Astrocyte (in vitro differentiated cells and primary cell): ENCODE measurements at regions not wholly inside any gene's neighbourhood (a gene's known extent, or its start where the extent isn't known, plus 50 kb on each side); places are given as distances from the start of the nearest gene placed in this dataset.

Experiments
- DNase-seq: peaks from one replicate; pipeline ENCODE4 v3.0.0-alpha.2; 2010; ENCODE audit warnings: low read depth
- FAIRE-seq: peaks from 2 replicates; lab custom pipeline; 2011; peaks lifted over from hg19 to GRCh38; lab: Jason Lieb, UNC
- H2AFZ ChIP-seq: 2 replicates; pipeline ENCODE4 v1.6.0; 2012; ENCODE audit warnings: low read depth, low read length, inconsistent platforms
- H3K27ac ChIP-seq: 2 replicates; pipeline ENCODE4 v1.5.1; 2011; ENCODE audit warnings: low read depth, low read length, inconsistent platforms
- H3K27me3 ChIP-seq: 2 replicates; pipeline ENCODE4 v1.6.0; 2011; ENCODE audit warnings: low read length, inconsistent platforms; ENCODE audit not compliant: insufficient read depth
- H3K36me3 ChIP-seq: 2 replicates; pipeline ENCODE4 v1.5.1; 2011; ENCODE audit warnings: low read length, inconsistent platforms; ENCODE audit not compliant: insufficient read depth
- H3K4me1 ChIP-seq: 2 replicates; pipeline ENCODE4 v1.5.1; 2011; ENCODE audit warnings: low read length, inconsistent platforms; ENCODE audit not compliant: insufficient read depth
- H3K4me2 ChIP-seq: 2 replicates; pipeline ENCODE4 v1.6.0; 2012; ENCODE audit warnings: low read length, inconsistent platforms
- H3K4me3 ChIP-seq: 2 replicates; pipeline ENCODE4 v1.5.1; 2011; ENCODE audit warnings: low read depth, mild to moderate bottlenecking, low read length, inconsistent platforms; ENCODE audit not compliant: insufficient read depth
- H3K79me2 ChIP-seq: 2 replicates; pipeline ENCODE4 v1.6.0; 2012; ENCODE audit warnings: mild to moderate bottlenecking, low read length, inconsistent platforms; ENCODE audit not compliant: insufficient read depth
- H3K9ac ChIP-seq: 2 replicates; pipeline ENCODE4 v1.6.0; 2012; ENCODE audit warnings: mild to moderate bottlenecking, low read length, inconsistent platforms
- H3K9me3 ChIP-seq: 2 replicates; pipeline ENCODE4 v1.5.1; 2012; ENCODE audit warnings: low read depth, mild to moderate bottlenecking, low read length, inconsistent platforms; ENCODE audit not compliant: insufficient read depth
- H4K20me1 ChIP-seq: 2 replicates; pipeline ENCODE4 v1.6.0; 2012; ENCODE audit warnings: low read length, inconsistent platforms; ENCODE audit not compliant: insufficient read depth
- H3K27ac Mint-ChIP-seq: one replicate; pipeline ENCODE4 v1.8.0; 2021; ENCODE audit warnings: mild to moderate bottlenecking, mixed read lengths; ENCODE audit not compliant: unreplicated experiment
- H3K27me3 Mint-ChIP-seq: one replicate; pipeline ENCODE4 v1.8.0; 2021; ENCODE audit warnings: low read depth, mixed read lengths; ENCODE audit not compliant: unreplicated experiment
- H3K36me3 Mint-ChIP-seq: one replicate; pipeline ENCODE4 v1.8.0; 2021; ENCODE audit warnings: low read depth, mixed read lengths; ENCODE audit not compliant: unreplicated experiment
- H3K4me1 Mint-ChIP-seq: one replicate; pipeline ENCODE4 v1.8.0; 2021; ENCODE audit warnings: low read depth, mixed read lengths; ENCODE audit not compliant: unreplicated experiment
- H3K4me3 Mint-ChIP-seq: one replicate; pipeline ENCODE4 v1.8.0; 2021; ENCODE audit warnings: mild to moderate bottlenecking, moderate library complexity, mixed read lengths; ENCODE audit not compliant: unreplicated experiment
- H3K9me3 Mint-ChIP-seq: one replicate; pipeline ENCODE4 v1.8.0; 2021; ENCODE audit warnings: mild to moderate bottlenecking, mixed read lengths; ENCODE audit not compliant: unreplicated experiment
- EZH2 ChIP-seq: IDR thresholded peaks from 2 replicates; pipeline ENCODE4 v1.6.1; 2012; ENCODE audit warnings: mild to moderate bottlenecking, low read length, inconsistent platforms; ENCODE audit not compliant: insufficient read depth
- TF ChIP-seq, protein P1 (sequence below): IDR thresholded peaks from 2 replicates; pipeline ENCODE4 v1.5.1; 2011; ENCODE audit warnings: low read depth, mild to moderate bottlenecking, inconsistent platforms, low read length, moderate library complexity; ENCODE audit not compliant: insufficient read depth

DNA sequence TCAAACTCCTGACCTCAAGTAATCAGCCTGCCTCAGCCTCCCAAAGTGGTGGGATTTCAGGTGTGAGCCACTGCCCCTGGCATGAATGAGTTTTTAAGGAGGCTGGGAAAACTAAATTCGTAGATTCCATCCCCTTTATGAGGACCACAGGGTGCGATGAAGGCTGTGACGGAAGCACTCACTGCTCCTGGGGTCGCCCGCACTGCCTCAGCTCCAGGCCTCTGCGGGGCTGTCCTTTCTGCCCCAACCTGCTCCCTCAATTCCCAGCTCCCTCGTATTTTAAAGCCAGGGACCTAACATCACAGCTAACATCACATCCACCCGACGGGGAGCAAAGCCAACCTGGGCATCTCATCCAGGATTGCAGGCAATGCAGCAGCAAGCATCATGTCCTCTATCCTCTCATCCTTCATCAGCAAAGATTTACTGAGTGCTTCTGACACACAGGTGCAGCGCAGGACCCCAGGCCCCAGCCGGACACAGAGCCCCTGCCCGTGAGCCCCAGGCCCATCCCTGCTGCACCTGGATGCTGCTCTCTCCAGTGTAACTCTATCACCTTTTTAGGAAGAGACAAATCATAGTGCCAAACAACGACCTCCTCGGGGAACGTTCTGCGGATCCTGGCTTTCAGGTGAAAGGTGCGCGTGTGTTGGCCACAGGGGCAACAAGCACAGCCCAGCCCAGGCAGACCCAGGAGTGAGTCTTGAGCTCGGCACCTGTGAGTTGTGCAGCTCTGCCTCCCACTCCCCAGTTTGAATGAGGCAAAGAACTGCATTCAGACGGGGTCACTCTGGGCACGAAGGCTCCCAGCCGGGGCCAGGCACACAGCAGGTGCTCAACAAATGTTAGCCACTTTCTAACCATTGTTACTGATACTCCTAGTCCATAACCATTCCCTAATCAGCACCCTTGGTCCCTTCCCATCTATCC lies 134.3 kb downstream of the CRYBB2 start:
- Histone ChIP-seq H3K4me2 (no peak overlapping the region), H3K4me1 (no peaks in the 10 kb centered on the region), H3K9me3 (no peaks in the 10 kb centered on the region), H3K4me3 (no peak overlapping the region), H4K20me1 (no peaks in the 10 kb centered on the region), H3K9ac (no peak overlapping the region), H3K27ac (no peak overlapping the region), H2AFZ (no peak overlapping the region), H3K79me2 (no peaks in the 10 kb centered on the region), H3K36me3 (peaks cover 4% of the 10 kb centered on the region), H3K27me3 (no peaks in the 10 kb centered on the region)
- FAIRE-seq (no peak), DNase-seq (no peak)
- TF ChIP-seq, protein P1, sequence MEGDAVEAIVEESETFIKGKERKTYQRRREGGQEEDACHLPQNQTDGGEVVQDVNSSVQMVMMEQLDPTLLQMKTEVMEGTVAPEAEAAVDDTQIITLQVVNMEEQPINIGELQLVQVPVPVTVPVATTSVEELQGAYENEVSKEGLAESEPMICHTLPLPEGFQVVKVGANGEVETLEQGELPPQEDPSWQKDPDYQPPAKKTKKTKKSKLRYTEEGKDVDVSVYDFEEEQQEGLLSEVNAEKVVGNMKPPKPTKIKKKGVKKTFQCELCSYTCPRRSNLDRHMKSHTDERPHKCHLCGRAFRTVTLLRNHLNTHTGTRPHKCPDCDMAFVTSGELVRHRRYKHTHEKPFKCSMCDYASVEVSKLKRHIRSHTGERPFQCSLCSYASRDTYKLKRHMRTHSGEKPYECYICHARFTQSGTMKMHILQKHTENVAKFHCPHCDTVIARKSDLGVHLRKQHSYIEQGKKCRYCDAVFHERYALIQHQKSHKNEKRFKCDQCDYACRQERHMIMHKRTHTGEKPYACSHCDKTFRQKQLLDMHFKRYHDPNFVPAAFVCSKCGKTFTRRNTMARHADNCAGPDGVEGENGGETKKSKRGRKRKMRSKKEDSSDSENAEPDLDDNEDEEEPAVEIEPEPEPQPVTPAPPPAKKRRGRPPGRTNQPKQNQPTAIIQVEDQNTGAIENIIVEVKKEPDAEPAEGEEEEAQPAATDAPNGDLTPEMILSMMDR: no peak
- no peak overlapping the region for H3K27ac Mint-ChIP-seq
- no peak overlapping the region for H3K4me3 Mint-ChIP-seq
- no peaks in the 10 kb centered on the region for H3K27me3 Mint-ChIP-seq
- peaks cover 2% of the 10 kb centered on the region for H3K9me3 Mint-ChIP-seq
- no peaks in the 10 kb centered on the region for H3K4me1 Mint-ChIP-seq
- H3K36me3 Mint-ChIP-seq: peaks cover 38% of the 10 kb centered on the region

DNA sequence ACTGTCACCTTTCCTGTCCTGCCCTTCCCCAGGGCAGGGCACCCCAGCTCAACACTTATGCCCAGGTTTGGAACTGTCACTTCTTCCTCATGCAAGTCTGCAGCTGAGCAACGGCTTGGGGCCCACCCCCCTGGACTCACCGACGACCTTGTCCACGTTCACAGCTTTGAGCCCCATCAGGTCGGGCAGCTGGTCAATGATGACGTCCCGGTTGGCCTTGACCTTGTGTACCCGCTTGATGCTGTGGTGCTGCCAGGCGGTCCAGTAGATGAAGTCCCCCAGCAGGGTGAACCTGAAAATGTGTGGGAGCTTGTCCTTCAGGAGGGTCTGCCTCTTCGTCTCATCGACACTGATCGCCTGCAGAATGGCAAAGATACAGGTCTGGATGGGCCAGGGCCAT lies 135.0 kb downstream of the CRYBB2 start:
- Histone ChIP-seq H3K36me3 (peaks cover 4% of the 10 kb centered on the region), H3K27me3 (no peaks in the 10 kb centered on the region), H3K4me3 (no peak overlapping the region), H4K20me1 (no peaks in the 10 kb centered on the region), H3K9me3 (no peaks in the 10 kb centered on the region), H3K9ac (no peak overlapping the region), H3K4me1 (no peaks in the 10 kb centered on the region), H3K79me2 (no peaks in the 10 kb centered on the region), H3K27ac (no peak overlapping the region), H2AFZ (no peak overlapping the region), H3K4me2 (no peak overlapping the region)
- Mint-ChIP-seq H3K4me3 (no peak overlapping the region), H3K27ac (no peak overlapping the region), H3K27me3 (no peaks in the 10 kb centered on the region), H3K36me3 (peaks cover 40% of the 10 kb centered on the region), H3K9me3 (peaks cover 2% of the 10 kb centered on the region), H3K4me1 (no peaks in the 10 kb centered on the region)
- no peak for TF ChIP-seq EZH2
- TF ChIP-seq, protein P1: no peak
- FAIRE-seq (no peak), DNase-seq (no peak)

DNA sequence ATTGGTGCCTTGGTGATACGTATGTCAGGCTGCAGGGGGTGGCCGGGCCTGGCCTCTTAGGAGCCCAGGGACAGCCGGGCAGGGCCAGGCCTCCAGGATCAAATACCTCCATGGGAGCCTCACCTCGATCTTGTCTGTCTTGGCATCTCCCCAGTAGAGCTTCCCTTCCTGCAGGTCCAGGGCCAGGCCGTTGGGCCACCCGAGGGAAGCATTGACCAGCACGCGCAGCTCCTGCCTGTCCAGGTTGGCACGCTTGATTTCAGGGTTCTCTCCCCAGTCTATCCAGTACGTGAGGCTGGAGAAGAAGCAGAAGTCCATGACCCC lies 137.7 kb downstream of the CRYBB2 start:
- H3K4me2 ChIP-seq: no peak overlapping the region
- no peak for FAIRE-seq
- no peak for DNase-seq
- no peaks in the 10 kb centered on the region for H3K9me3 Mint-ChIP-seq
- no peak for TF ChIP-seq EZH2
- TF ChIP-seq, protein P1: no peak
- H3K4me3 Mint-ChIP-seq: no peak overlapping the region
- no peaks in the 10 kb centered on the region for H3K4me1 ChIP-seq
- H3K27ac ChIP-seq: no peak overlapping the region
- H3K4me3 ChIP-seq: no peak overlapping the region
- no peak overlapping the region for H3K27ac Mint-ChIP-seq
- H3K4me1 Mint-ChIP-seq: no peaks in the 10 kb centered on the region
- peaks cover 41% of the 10 kb centered on the region for H3K36me3 Mint-ChIP-seq
- H3K9me3 ChIP-seq: no peaks in the 10 kb centered on the region
- peaks cover 4% of the 10 kb centered on the region for H3K36me3 ChIP-seq
- H3K27me3 ChIP-seq: no peaks in the 10 kb centered on the region
- no peaks in the 10 kb centered on the region for H3K79me2 ChIP-seq
- no peak overlapping the region for H3K9ac ChIP-seq
- no peaks in the 10 kb centered on the region for H3K27me3 Mint-ChIP-seq
- peaks cover 12% of the 10 kb centered on the region for H4K20me1 ChIP-seq
- H2AFZ ChIP-seq: no peak overlapping the region
